ELR (cell line): ENCODE measurements at regions not wholly inside any gene's neighbourhood (a gene's known extent, or its start where the extent isn't known, plus 50 kb on each side); places are given as distances from the start of the nearest gene placed in this dataset.
"Not testable (repeated sequence)": the region's sequence is repeated elsewhere in the genome, so short reads cannot be mapped to it uniquely, and the experiment has no call there.

ENCODE experiments used
- DNase-seq: peaks from one replicate; pipeline ENCODE4 v3.0.0-alpha.2; 2015; ENCODE audit warnings: low read depth

GRCh38 chr9:129545876-129546275 is 75.0 kb downstream of the C9orf50 start:
- not testable (repeated sequence) for DNase-seq

GRCh38 chr9:129544761-129545160 is 76.1 kb downstream of the C9orf50 start:
- DNase-seq, result peak; percentile 71

- DNase-seq, result no peak
Observed at GRCh38 chr9:129542741-129543140, 78.2 kb downstream of the C9orf50 start.

- no peak for DNase-seq
Observed at GRCh38 chr9:129541270-129541669, 79.6 kb downstream of the C9orf50 start.

DNA sequence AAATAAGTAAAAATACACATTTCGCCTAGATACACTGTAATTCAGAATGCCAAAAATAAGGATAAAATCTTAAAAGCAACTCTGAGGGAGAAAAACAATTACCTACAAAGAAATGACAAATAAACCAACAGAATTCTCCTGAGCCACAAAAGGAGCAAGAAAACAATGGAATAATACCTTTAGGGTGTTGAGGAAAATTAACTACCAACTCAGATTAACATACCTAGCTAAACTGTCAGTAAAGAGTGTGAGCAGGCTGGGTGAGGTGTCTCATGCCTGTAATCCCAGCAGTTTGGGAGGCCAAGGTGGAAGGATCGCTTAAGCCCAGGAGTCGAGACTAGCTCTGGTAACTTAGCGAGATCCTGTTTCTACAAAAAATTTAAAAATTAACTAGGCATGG is 81.5 kb downstream of the C9orf50 start:
- no peak for DNase-seq

DNA sequence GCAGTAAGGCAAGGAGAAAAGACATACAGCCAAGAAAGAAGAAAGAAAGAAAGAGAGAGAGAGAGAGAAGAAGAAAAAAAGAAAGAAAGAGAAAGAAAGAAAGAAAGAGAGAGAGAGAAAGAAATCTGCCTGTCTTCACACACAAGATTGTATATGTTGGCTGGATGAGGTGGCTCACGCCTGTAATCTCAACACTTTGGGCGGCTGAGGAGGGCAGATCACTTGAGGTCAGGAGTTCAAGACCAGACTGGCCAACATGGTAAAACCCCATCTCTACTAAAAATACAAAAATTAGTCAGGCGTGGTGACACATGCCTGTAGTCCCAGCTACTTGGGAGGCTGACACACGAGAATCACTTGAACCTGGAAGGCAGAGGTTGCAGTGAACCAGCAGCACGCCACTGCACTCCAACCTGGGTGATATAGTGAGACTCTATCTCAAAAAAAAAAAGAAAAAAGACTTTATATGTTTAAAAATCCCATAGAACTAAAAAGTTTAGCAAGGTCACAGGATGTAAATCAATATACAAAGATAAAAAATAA is 89.0 kb downstream of the C9orf50 start:
- DNase-seq, result not testable (repeated sequence)

- not testable (repeated sequence) for DNase-seq
Observed at GRCh38 chr9:129527955-129528354, 92.9 kb downstream of the C9orf50 start.

DNA sequence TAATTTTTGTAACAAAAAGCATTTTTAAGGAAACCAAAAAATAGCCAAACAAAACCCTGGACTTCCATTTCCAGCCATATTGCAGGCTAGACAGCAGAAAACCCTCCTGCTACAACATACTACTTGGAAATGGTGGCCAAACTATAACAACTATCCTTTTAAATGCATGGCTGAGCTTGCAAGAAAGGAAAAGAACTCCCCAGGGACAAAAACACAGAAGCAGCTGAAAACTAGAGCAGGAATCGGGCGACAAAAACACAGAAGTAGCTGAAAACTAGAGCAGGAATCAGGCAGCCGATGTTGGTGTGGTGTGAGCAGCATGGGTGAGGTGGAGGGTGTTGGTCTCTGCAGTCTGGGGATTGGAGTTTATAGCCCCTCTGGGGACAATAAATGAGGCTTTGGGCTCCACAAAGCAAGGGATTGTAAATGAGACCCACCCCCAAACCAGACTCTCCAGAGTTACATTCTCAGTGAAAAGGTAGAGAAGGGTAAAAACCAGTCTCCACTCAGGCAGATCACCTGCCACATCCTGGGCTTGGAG is 95.2 kb downstream of the C9orf50 start:
- DNase-seq, result no peak

- DNase-seq, result no peak
Observed at GRCh38 chr9:129524582-129525270, 96.2 kb downstream of the C9orf50 start.

DNA sequence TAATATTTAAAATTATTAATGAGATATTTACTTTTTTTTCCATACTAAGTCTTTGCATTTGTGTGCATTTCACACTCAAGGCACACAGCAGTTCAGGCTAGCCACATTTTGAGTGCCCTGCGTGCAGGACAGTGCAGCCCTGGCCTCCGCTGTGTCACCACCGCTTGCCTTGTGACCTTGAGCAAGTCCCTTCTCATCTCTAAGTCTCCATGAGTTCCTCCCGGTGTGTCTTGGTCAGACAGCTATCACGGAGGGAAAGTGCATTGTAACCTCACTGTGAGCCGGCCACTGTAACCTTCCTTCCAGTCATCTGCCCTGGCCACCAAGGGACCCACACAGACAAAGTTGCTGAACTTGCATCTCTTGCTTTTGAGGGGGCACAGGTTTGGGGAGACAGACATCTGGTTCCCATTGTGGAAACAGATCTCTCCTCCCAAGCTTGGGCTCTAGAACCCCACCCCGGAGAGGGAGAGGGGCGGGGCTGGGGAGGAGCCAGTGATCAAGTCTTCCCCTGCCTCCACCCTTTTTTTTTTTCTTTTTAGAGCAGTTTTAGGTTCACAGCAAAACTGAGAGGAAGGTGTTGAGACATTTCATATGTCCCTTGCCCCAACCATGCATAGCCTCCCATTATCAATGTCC is 96.8 kb downstream of the C9orf50 start:
- DNase-seq, result no peak

- no peak for DNase-seq
Observed at GRCh38 chr9:129522351-129522750, 98.5 kb downstream of the C9orf50 start.

DNA sequence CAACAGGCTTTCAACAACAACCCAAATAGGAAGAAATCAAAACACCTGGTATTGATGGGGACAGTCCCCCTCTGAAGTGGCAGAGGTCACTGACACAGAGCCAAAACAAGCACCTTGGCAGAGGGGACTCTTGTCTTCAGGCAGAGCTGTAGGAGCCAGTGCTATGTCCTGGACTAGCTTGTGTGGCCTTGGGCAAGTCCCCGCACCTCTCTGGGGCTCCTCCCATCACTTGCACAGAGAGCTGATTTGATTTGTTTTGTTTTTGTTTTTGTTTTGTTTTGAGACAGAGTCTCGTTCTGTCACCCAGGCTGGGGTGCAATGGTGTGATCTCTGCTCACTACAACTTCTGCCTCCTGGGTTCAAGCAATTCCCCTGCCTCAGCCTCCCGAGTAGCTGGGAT is 100.8 kb downstream of the C9orf50 start:
- no peak for DNase-seq

- no peak for DNase-seq
Observed at GRCh38 chr9:129518074-129518473, 102.8 kb downstream of the C9orf50 start.

- DNase-seq, result no peak
Observed at GRCh38 chr9:129517006-129517405, 103.9 kb downstream of the C9orf50 start.

GRCh38 chr9:129514891-129515290 is 106.0 kb downstream of the C9orf50 start:
- DNase-seq, result no peak

DNA sequence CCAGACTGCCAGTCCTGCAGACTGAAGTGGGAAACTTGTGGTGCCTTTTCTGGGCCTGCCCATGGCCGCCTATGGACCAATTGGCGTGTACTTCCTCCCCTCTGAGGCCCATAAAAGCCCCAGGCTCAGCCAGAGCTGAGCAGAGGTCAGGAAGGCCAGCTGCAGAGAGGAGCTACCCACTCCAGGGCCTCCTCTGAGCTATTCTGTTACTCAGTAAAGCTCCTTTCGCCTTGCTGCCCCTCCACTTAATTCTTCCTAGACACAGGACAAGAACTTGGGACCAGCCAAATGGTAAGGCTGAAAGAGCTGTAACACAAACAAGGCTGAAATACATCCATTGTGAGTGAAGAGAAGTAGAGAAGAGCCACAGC is 106.4 kb downstream of the C9orf50 start:
- DNase-seq, result no peak

GRCh38 chr9:129513856-129514496 is 106.9 kb downstream of the C9orf50 start:
- no peak for DNase-seq

DNA sequence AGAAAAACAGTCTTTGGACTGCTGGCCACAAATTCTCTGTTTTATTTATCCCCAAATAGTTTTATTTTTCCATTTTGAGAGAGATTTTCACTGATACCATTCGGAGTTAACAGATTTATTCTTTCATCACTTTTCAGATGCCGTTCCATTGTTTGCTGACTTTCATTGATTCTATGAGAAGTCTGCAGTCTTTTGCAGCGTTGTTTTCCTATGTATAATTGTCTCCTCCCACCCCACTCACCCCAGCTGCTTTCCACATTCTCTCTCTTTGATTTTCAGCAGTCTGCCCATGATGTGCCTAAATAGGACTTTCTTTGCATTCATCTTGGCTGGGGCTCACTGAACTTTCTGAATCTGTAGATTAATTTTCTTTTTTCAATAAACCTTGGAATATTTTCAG is 107.6 kb downstream of the C9orf50 start:
- DNase-seq, result peak; percentile 23

DNA sequence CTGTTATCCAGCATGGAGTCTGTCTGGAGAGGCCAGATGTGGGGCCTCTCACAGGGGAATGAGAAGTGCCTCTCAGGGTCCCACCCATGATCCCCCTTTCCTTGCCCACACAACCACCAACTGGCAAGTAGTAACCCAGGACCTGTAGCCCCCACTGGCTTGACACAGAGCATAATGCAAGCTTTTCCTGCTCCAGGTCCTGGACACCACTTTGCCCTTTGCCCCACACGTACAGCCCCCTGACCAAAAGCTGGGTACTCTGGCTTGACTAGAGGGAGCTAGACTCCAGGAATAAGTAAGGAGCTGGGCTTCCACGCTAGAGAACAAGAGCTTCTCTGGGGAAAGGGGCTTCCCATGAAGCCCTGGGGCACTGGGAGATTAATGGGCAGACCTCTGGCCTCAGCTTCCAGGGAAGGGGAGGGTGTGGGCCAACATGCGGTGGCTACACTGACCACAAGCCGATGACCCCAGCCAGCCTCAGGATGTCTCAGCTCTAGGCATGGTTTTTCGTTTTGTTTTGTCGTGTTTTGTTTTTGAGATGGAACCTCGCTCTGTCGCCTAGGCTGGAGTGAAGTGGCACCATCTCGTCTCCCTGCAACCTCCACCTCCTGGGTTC is 109.5 kb downstream of the C9orf50 start:
- DNase-seq, result no peak

DNA sequence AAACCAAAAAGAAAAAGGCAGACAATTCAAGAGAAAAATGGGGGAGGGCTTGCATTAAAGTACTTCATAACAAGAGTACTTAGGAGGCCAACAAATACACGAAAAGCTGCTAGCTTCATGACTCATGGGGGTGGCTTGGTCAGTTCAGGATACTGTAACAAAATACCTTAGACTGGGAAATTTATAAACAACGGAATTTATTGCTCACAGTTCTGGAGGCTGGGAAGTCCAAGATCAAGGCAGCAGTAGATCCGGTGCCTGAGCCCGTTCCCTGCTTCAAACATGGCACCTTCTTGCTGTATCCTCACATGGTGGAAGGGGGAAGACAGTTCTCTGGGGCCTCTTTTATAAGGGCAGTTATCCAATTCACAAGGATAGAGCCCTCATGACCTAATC is 111.4 kb downstream of the C9orf50 start:
- DNase-seq, result peak; percentile 94

DNA sequence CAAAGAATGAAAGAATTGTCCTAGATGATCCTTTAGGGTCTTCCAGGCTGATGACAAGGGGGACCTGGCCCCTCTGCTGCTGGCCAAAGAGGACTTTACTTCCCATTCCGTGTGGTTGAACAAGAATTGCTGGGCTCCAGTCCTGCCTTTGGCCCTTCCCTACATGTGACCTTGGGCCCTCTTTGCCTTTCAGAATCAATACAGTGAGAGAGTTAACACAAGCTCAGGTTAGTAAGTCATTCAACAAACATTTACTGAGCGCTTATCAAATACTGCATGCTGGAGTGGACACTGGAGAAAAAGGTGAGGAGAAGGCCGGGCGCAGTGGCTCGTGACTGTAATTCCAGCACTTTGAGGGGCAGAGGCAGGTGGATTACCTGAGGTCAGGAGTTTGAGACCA is 113.1 kb downstream of the C9orf50 start:
- no peak for DNase-seq

DNA sequence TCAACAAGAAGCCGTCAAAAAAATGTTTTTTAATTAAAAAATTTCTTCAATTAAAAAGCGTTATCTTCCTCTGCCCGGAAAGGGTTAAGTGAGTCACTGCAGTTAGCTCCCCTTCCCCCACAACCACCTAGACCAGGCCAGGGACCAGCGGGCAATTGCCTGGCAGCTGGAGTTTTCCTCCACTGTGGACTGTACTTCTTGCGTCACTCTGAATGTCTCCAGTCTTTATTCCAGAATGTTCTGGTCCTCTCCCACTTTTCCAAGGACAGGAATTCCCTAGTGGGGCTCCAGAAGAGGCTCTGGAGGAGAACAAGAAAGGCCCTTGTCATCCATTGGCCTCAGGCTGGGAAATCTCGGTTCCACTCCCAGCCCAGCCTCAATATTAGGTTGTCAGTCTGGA is 114.0 kb downstream of the C9orf50 start:
- peak; percentile 50 for DNase-seq
